Naive B cell (primary cell): ENCODE measurements at regions not wholly inside any gene's neighbourhood (a gene's known extent, or its start where the extent isn't known, plus 50 kb on each side); places are given as distances from the start of the nearest gene placed in this dataset.

ENCODE experiments used
- ATAC-seq, 2 donors: fragments of 150-1000 bp; cut with Tn5 transposase; 2 replicates each; pipeline ENCODE4 v1.10.0; 2021; ENCODE audit warnings: low read depth in 2 of 2, mild to moderate bottlenecking in 2 of 2, moderate library complexity in 2 of 2
- DNase-seq: peaks from one replicate; pipeline ENCODE4 v3.0.0; 2022
- H3K27ac Mint-ChIP-seq, 6 donors: one replicate each; pipeline ENCODE4 v1.8.0; 2020 to 2022; ENCODE audit warnings: mild to moderate bottlenecking in 6 of 6, mixed read lengths in 6 of 6, moderate library complexity in 5 of 6, inconsistent platforms in 2 of 6
- H3K27me3 Mint-ChIP-seq, 3 donors: one replicate each; pipeline ENCODE4 v1.8.0; 2021 to 2022; ENCODE audit warnings: mixed read lengths in 3 of 3, mild to moderate bottlenecking in 1 of 3
- H3K36me3 Mint-ChIP-seq, 2 donors: one replicate each; pipeline ENCODE4 v1.8.0; 2020 to 2022; ENCODE audit warnings: mixed read lengths in 2 of 2, inconsistent platforms in 1 of 2, mild to moderate bottlenecking in 1 of 2
- H3K4me1 Mint-ChIP-seq, 3 donors: one replicate each; pipeline ENCODE4 v1.8.0; 2020 to 2022; ENCODE audit warnings: mixed read lengths in 3 of 3, inconsistent platforms in 1 of 3, mild to moderate bottlenecking in 1 of 3, moderate library complexity in 1 of 3
- H3K4me3 Mint-ChIP-seq, 8 donors: one replicate each; pipeline ENCODE4 v1.8.0; 2020 to 2022; ENCODE audit warnings: mild to moderate bottlenecking in 8 of 8, mixed read lengths in 8 of 8, moderate library complexity in 8 of 8, inconsistent platforms in 2 of 8
- H3K9me3 Mint-ChIP-seq, 7 donors: one replicate each; pipeline ENCODE4 v1.8.0; 2020 to 2022; ENCODE audit warnings: mixed read lengths in 7 of 7, mild to moderate bottlenecking in 5 of 7, inconsistent platforms in 2 of 7, moderate library complexity in 1 of 7

DNA sequence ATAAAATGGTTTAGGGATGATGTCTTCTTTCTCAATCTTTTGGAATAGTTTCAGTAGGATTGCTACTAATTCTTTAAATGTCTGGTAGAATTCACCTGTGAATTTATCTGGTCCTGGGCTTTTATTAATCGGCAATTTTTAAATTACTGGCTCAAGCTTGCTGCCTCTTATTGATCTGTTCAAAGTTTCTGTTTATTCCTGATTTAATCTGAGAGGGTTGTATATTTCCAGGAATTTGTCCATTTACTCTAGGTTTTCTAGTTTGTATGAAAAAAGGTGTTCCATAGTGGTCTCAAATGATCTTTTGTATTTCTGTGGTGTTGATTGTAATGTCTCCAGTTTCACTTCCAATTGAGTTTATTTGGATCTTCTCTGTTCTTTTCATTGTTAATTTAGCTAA is 617.8 kb downstream of the LTN1 start:
- no peaks in the 10 kb centered on the region for H3K36me3 Mint-ChIP-seq
- H3K4me1 Mint-ChIP-seq = no peaks in the 10 kb centered on the region
- peaks cover 3 to 29% (median 11%) of the 10 kb centered on the region in 7 donors for H3K9me3 Mint-ChIP-seq
- no peak overlapping the region for H3K4me3 Mint-ChIP-seq
- DNase-seq = no peak
- no peaks in the 10 kb centered on the region for H3K27me3 Mint-ChIP-seq
- H3K27ac Mint-ChIP-seq = no peak overlapping the region
- no peak for ATAC-seq

DNA sequence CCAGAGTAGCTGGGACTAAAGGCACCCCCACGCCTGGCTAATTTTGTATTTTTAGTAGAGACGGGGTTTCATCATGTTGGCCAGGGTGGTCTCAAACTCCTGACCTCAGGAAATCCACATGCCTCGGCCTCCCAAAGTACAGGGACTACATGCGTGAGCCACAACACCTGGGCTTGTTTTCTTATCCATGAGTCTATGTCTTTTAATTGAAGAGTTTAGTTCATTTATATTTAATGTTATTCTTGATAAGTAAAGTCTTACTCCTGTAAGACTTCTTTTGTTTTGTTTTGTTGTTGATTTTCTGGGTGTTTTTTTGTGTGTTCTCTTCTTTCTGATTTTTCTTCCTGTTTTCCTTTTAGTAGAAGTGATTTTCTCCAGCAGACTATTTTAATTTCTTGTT is 621.0 kb downstream of the LTN1 start:
- ATAC-seq (no peak), DNase-seq (no peak)
- no peaks in the 10 kb centered on the region for H3K4me1 Mint-ChIP-seq
- no peak overlapping the region for H3K4me3 Mint-ChIP-seq
- peaks cover 3 to 29% (median 11%) of the 10 kb centered on the region in 7 donors for H3K9me3 Mint-ChIP-seq
- H3K27ac Mint-ChIP-seq = no peak overlapping the region
- H3K36me3 Mint-ChIP-seq = no peaks in the 10 kb centered on the region
- H3K27me3 Mint-ChIP-seq = no peaks in the 10 kb centered on the region

DNA sequence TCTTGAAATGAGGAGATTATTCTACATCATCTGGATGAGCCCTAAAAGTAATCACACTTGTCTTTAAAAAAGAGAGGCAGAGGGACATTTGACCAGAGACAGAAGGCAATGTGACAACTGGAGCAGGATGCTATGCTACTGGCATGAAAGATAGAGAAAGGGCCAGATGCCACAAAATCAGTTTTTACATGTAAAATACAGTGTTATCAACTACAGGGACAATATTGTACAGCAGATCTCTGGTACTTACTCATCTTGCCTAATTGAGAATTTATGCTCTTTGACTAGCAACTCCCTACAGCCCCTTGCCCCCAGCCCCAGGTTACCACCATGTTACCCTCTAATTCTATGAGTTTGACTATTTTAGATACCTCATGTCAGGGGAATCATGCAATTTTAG is 633.4 kb downstream of the LTN1 start:
- no peaks in the 10 kb centered on the region for H3K27me3 Mint-ChIP-seq
- no peak for DNase-seq
- ATAC-seq = no peak
- no peak overlapping the region for H3K27ac Mint-ChIP-seq
- peaks cover 0 to 4% (median 2%) of the 10 kb centered on the region in 7 donors for H3K9me3 Mint-ChIP-seq
- no peaks in the 10 kb centered on the region for H3K4me1 Mint-ChIP-seq
- no peaks in the 10 kb centered on the region for H3K36me3 Mint-ChIP-seq
- H3K4me3 Mint-ChIP-seq = peak overlapping the region in 1 of 8 donors; percentile 34

DNA sequence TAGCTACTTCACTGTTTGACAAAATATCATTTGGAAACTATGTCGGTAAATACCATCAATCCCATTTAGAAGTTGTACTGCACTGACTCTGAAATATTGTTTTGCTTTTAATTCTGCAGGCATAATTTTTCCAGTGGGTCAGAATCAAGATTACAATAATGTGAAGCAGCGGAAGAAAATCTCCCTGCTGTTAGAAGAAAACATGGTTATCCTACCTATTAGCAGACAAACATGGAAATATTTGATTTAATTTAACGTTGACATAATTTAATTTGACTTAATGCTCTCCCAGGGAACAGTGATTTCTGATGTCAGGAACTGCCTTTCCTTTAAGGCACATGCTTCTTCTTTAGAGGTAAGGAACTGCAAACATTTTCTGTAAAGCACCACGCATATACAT is 634.0 kb downstream of the LTN1 start:
- Mint-ChIP-seq H3K36me3 (no peaks in the 10 kb centered on the region), H3K4me1 (no peaks in the 10 kb centered on the region), H3K27ac (no peak overlapping the region), H3K9me3 (peaks cover 0 to 4% (median 2%) of the 10 kb centered on the region in 7 donors), H3K4me3 (no peak overlapping the region), H3K27me3 (no peaks in the 10 kb centered on the region)
- ATAC-seq (no peak), DNase-seq (no peak)

DNA sequence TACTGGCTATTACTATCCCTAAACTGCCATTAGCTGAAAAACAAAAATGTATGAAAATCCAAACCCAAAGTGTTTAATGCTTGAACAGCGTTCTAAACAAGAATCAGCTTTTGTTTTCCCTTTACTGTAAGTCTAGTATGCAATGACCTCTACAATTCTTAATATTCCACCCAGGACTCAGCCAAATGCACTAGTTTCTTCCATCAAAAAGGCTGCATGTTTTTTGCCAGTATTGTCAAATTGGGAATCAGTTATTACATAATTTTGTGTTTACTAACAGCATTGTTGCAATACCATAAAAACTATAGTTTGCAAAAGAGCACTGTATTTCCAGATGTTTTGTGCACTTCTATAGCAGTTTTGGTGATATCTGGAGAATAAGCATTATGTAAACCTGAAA is 634.5 kb downstream of the LTN1 start:
- no peak for ATAC-seq

DNA sequence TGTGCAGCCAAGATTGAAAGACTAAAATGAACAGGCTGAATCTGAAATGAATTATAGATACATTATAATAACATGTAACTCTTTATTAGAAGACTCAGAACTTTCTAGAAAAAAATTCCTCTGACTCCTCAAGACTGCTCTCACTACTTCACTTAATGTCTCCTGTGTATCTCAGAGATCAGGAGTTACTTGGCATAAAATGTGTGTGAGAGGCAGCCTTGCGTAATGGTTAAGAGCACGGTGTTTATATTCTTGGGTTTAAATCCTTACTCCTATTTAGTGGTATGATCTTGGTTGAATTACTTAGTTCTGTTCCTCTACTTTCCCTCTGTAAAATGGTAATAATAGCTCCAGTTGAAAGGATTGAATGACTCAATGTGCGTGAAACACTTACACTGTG is 634.9 kb downstream of the LTN1 start:
- Mint-ChIP-seq H3K36me3 (no peaks in the 10 kb centered on the region), H3K4me3 (no peak overlapping the region), H3K9me3 (peaks cover 0 to 4% (median 2%) of the 10 kb centered on the region in 7 donors), H3K27ac (no peak overlapping the region), H3K27me3 (no peaks in the 10 kb centered on the region), H3K4me1 (no peaks in the 10 kb centered on the region)
- ATAC-seq (no peak), DNase-seq (no peak)

More for the DNA sequence above, 634.5 kb downstream of the LTN1 start:
- no peaks in the 10 kb centered on the region for H3K27me3 Mint-ChIP-seq
- H3K27ac Mint-ChIP-seq = no peak overlapping the region
- H3K4me1 Mint-ChIP-seq = no peaks in the 10 kb centered on the region
- H3K9me3 Mint-ChIP-seq = peaks cover 0 to 4% (median 2%) of the 10 kb centered on the region in 7 donors
- no peaks in the 10 kb centered on the region for H3K36me3 Mint-ChIP-seq
- H3K4me3 Mint-ChIP-seq = no peak overlapping the region
- DNase-seq = no peak

DNA sequence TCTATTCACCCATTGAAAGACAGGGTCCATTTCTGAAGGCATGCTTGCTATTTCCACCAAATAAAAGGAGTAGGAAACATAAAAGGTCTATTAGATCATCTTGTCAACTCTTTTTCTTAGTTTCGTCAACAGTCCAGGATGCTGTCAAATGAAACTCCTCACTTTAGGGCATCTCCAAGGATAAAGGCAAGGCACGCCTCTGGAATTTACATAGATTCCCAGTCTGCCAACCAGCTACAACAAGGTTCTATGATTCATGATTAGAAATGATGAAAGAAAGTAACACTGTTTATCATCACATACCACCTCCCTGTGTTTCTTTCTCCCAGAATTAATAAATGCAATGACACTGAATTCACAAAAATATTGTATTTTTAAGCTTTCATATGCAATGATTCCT is 636.3 kb downstream of the LTN1 start:
- DNase-seq (no peak), ATAC-seq (no peak)
- H3K27ac Mint-ChIP-seq = no peak overlapping the region
- H3K9me3 Mint-ChIP-seq = peaks cover 0 to 4% (median 2%) of the 10 kb centered on the region in 7 donors
- no peaks in the 10 kb centered on the region for H3K4me1 Mint-ChIP-seq
- no peaks in the 10 kb centered on the region for H3K36me3 Mint-ChIP-seq
- no peak overlapping the region for H3K4me3 Mint-ChIP-seq
- no peaks in the 10 kb centered on the region for H3K27me3 Mint-ChIP-seq

DNA sequence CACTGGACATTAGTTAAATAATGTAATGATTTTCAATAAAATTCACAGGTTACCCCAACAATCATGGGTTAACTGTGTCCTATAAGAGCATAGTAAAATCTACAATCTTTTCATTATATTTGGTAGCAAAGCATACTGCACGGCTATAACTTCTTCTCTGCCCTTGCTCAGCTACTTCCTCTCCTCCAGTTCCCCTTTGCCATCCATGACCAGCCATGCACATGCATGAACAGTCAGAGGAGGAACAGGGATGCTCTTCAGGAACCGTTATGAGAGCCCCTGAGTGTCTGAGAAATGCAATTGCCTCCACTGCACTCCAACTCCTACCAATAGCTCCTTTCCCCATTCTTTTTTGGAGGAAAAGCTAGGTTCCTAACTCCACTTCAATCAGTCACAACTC is 646.7 kb downstream of the LTN1 start:
- no peak overlapping the region for H3K4me3 Mint-ChIP-seq
- H3K27me3 Mint-ChIP-seq = peaks cover 0 to 5% (median 0%) of the 10 kb centered on the region in 3 donors
- no peak overlapping the region for H3K27ac Mint-ChIP-seq
- peaks cover 0 to 4% (median 0%) of the 10 kb centered on the region in 7 donors for H3K9me3 Mint-ChIP-seq
- H3K4me1 Mint-ChIP-seq = peaks cover 0 to 9% (median 7%) of the 10 kb centered on the region in 3 donors
- ATAC-seq (no peak), DNase-seq (no peak)
- H3K36me3 Mint-ChIP-seq = no peaks in the 10 kb centered on the region

DNA sequence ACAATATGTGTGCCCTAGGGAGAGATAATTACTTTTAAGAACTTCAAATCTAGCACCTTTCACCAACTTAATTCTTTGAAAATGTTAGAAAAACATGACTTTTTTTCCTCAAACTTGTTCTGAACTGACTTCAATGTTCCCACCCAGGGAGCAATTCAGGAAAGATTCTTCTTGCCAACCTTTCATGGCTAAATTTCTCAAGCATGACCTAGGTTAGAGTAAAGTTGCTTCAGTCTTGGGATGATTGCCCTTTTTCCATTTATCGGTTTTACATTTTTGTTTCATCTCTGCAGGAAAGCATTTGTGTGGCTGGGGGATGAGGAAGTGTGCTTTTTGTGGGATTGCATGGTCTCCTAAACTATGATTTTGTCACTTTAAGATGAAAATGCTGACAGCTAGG is 647.7 kb downstream of the LTN1 start:
- Mint-ChIP-seq H3K4me3 (no peak overlapping the region), H3K4me1 (peaks cover 0 to 9% (median 7%) of the 10 kb centered on the region in 3 donors), H3K27ac (no peak overlapping the region), H3K9me3 (peaks cover 0 to 2% (median 0%) of the 10 kb centered on the region in 7 donors), H3K36me3 (no peaks in the 10 kb centered on the region), H3K27me3 (peaks cover 0 to 5% (median 0%) of the 10 kb centered on the region in 3 donors)
- DNase-seq (no peak), ATAC-seq (no peak)

DNA sequence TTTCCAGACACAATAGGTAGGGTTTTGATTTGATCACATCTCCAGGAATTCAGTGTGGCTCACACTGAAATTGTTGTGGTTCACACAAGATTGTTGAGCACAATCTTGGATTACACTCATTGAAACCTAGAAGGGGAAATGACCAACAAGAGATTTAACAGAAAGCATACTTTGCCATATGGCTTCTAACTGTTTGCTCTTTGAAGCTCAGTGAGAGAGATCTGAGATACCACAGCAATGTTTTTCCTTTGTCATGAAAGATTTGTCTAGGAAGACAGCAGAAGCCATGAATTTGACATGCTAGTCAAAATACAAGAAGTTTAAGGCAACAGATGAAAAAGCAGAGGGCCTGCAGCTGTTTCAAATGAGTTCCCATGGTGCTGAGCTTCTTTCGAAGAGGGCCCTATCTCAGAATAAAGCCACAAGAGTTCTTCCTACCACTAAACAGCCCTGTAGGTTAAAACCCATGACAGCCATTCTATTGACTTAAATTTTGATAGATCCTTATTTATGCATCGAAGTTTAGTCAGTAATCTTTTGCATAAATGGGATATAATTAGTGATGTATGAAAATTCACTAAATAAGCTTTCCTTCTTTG is 650.4 kb downstream of the LTN1 start:
- H3K9me3 Mint-ChIP-seq = peaks cover 0 to 4% (median 0%) of the 10 kb centered on the region in 7 donors
- ATAC-seq (no peak), DNase-seq (no peak)
- peaks cover 0 to 5% (median 0%) of the 10 kb centered on the region in 3 donors for H3K27me3 Mint-ChIP-seq
- H3K27ac Mint-ChIP-seq = no peak overlapping the region
- no peaks in the 10 kb centered on the region for H3K36me3 Mint-ChIP-seq
- H3K4me1 Mint-ChIP-seq = peaks cover 0 to 9% (median 7%) of the 10 kb centered on the region in 3 donors
- no peak overlapping the region for H3K4me3 Mint-ChIP-seq

DNA sequence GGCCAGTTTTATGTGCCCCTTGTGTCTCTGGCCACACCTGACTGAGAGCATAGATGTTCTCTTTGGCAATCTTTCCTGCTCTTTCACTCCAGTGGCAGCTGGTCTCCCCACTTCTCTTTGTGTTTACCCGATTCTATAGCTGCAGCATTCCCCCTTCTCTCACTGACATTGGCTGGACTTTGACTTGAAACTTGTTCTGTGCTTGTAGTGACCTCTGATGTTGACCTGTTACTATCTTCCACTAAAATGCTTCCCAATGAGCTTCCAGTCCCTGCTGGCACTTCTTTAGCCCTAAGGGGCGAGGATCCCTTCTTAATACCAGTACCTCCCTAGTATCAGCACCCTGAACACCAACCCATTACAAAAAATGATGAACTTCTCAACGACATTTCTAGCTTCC is 653.3 kb downstream of the LTN1 start:
- DNase-seq = no peak
- peaks cover 0 to 2% (median 0%) of the 10 kb centered on the region in 3 donors for H3K4me1 Mint-ChIP-seq
- H3K27ac Mint-ChIP-seq = no peak overlapping the region
- no peak overlapping the region for H3K4me3 Mint-ChIP-seq
- H3K27me3 Mint-ChIP-seq = peaks cover 0 to 5% (median 0%) of the 10 kb centered on the region in 3 donors
- no peak for ATAC-seq
- H3K9me3 Mint-ChIP-seq = peaks cover 0 to 2% (median 0%) of the 10 kb centered on the region in 7 donors
- no peaks in the 10 kb centered on the region for H3K36me3 Mint-ChIP-seq

DNA sequence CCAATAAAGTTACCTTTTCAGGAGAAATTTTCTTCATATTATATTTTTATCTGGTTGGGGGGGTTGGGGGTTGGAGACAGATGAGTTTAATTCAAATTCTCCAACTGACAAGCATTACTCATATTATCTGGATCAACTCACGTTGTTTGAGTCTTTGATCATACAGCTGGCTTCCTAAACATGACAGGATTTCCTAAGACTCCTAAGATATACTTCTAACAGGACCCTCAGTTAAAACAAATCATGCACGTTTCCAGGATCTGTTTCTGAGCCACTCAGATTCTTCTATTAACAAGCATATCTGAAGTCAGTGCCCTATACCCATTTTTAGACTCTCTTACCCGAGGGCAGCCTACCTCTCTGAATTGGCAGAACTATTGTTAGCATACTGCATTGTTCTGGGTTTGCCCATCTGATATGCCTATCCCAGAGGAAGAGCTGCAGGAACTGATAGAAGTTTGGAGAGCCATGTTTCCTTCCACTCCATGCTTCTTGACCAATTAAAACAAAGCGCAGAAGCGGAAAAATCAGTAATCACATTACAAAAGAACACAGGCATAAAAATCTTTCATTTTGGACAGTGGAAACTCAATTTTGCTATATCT is 653.9 kb downstream of the LTN1 start:
- no peak overlapping the region for H3K27ac Mint-ChIP-seq
- H3K9me3 Mint-ChIP-seq = peaks cover 0 to 2% (median 0%) of the 10 kb centered on the region in 7 donors
- H3K4me3 Mint-ChIP-seq = no peak overlapping the region
- no peak for DNase-seq
- peaks cover 0 to 2% (median 0%) of the 10 kb centered on the region in 3 donors for H3K4me1 Mint-ChIP-seq
- no peaks in the 10 kb centered on the region for H3K36me3 Mint-ChIP-seq
- no peak for ATAC-seq
- H3K27me3 Mint-ChIP-seq = peaks cover 0 to 5% (median 0%) of the 10 kb centered on the region in 3 donors

DNA sequence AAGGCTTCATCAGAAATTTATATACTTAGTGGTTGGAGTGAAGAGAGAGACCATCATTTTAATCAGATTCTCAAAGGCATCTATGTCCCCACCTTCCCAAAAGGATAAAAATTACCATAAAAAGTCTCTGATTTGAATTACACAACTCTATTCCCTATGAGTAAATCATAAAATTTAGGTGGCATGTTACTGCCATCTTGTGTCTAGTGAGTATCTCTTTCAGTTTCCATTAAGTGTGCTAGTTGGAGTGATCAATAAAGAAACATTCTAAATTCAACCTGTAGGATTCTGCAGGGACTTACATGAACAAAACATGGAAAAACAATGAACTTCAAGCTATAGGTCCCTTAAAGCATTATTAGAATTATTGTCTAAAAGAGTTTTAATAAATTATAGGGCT is 655.4 kb downstream of the LTN1 start:
- ATAC-seq (no peak), DNase-seq (no peak)
- peaks cover 0 to 2% (median 0%) of the 10 kb centered on the region in 7 donors for H3K9me3 Mint-ChIP-seq
- H3K4me3 Mint-ChIP-seq = no peak overlapping the region
- H3K4me1 Mint-ChIP-seq = peaks cover 0 to 2% (median 0%) of the 10 kb centered on the region in 3 donors
- H3K27me3 Mint-ChIP-seq = no peaks in the 10 kb centered on the region
- no peaks in the 10 kb centered on the region for H3K36me3 Mint-ChIP-seq
- no peak overlapping the region for H3K27ac Mint-ChIP-seq

DNA sequence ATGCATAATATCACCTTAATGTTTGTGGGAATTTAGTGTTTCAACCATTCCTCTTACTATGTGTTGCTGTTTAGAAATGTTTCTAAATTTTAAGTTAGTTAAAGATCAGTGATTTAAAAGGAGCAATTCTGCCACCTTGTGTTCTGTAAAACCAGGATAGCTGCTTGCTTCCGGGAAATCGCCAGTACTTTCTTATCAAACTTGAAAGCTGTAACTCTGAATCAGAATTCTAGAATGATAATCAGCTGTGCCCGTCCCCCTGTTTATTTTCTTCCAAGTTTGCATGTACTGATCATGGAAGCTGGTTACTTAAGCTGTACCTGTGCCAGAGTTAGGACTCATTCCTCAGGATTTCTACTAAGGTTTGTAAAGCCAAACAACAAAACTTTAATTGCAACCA is 656.4 kb downstream of the LTN1 start:
- no peak for ATAC-seq
- Mint-ChIP-seq H3K27me3 (no peaks in the 10 kb centered on the region), H3K4me3 (no peak overlapping the region), H3K36me3 (no peaks in the 10 kb centered on the region), H3K9me3 (peaks cover 0 to 2% (median 0%) of the 10 kb centered on the region in 7 donors), H3K4me1 (peaks cover 0 to 2% (median 0%) of the 10 kb centered on the region in 3 donors), H3K27ac (no peak overlapping the region)
- no peak for DNase-seq
